BLaER1 (cell line): ENCODE measurements at regions not wholly inside any gene's neighbourhood (a gene's known extent, or its start where the extent isn't known, plus 50 kb on each side); places are given as distances from the start of the nearest gene placed in this dataset.
A peak's percentile ranks its signal among the peaks of the same experiment; 100 is the strongest.

Experiments used
- H3K27ac ChIP-seq: shearing (Covaris generic); formaldehyde crosslinking; 2 replicates; pipeline ENCODE4 v1.8.1; 2022
- H3K27me3 ChIP-seq: shearing (Covaris generic); formaldehyde crosslinking; 2 replicates; pipeline ENCODE4 v1.8.1; 2022
- H3K36me3 ChIP-seq: shearing (Covaris generic); formaldehyde crosslinking; 2 replicates; pipeline ENCODE4 v1.8.1; 2022
- H3K4me1 ChIP-seq: shearing (Covaris generic); formaldehyde crosslinking; 2 replicates; pipeline ENCODE4 v1.8.1; 2022
- H3K4me2 ChIP-seq: shearing (Covaris generic); formaldehyde crosslinking; 2 replicates; pipeline ENCODE4 v1.8.1; 2022
- H3K4me3 ChIP-seq: shearing (Covaris generic); formaldehyde crosslinking; 2 replicates; pipeline ENCODE4 v1.8.1; 2022
- H3K9ac ChIP-seq: shearing (Covaris generic); formaldehyde crosslinking; 2 replicates; pipeline ENCODE4 v1.8.1; 2022
- H3K9me3 ChIP-seq: shearing (Covaris generic); formaldehyde crosslinking; 2 replicates; pipeline ENCODE4 v1.8.1; 2022
- H4K20me1 ChIP-seq: shearing (Covaris generic); formaldehyde crosslinking; 2 replicates; pipeline ENCODE4 v1.8.1; 2022
- Cebpa-rat ChIP-seq: shearing (Covaris generic); IDR thresholded peaks from 2 replicates; pipeline ENCODE4 v1.8.1; 2022

GRCh38 chr22:27431896-27432295, 369.7 kb downstream of the MN1 start:
- no peaks in the 10 kb centered on the region for H3K36me3 ChIP-seq
- H3K4me1 ChIP-seq = peaks cover 6% of the 10 kb centered on the region; the same call in 1 of the 2 replicates
- no peak overlapping the region for H3K4me2 ChIP-seq
- no peaks in the 10 kb centered on the region for H4K20me1 ChIP-seq
- no peak overlapping the region for H3K27ac ChIP-seq
- TF ChIP-seq Cebpa-rat = no peak
- no peaks in the 10 kb centered on the region for H3K27me3 ChIP-seq
- no peak overlapping the region for H3K9ac ChIP-seq
- no peak overlapping the region for H3K4me3 ChIP-seq
- 0 out of 2 replicates have a peak, but pooled peaks cover 5% of the 10 kb centered on the region for H3K9me3 ChIP-seq

- H3K9me3 ChIP-seq = 0 out of 2 replicates have a peak, but pooled peaks cover 5% of the 10 kb centered on the region
- no peaks in the 10 kb centered on the region for H3K36me3 ChIP-seq
- no peak for TF ChIP-seq Cebpa-rat
- peaks cover 8% of the 10 kb centered on the region for H3K4me1 ChIP-seq
- H3K27me3 ChIP-seq = no peaks in the 10 kb centered on the region
- no peak overlapping the region for H3K4me2 ChIP-seq
- no peak overlapping the region for H3K27ac ChIP-seq
- no peak overlapping the region for H3K9ac ChIP-seq
- H3K4me3 ChIP-seq = no peak overlapping the region
- H4K20me1 ChIP-seq = no peaks in the 10 kb centered on the region
Observed at GRCh38 chr22:27433099-27433498, 368.5 kb downstream of the MN1 start.

- Histone ChIP-seq H3K9me3 (0 out of 2 replicates have a peak, but pooled peaks cover 5% of the 10 kb centered on the region), H3K9ac (no peak overlapping the region), H4K20me1 (no peaks in the 10 kb centered on the region), H3K4me2 (no peak overlapping the region), H3K27me3 (no peaks in the 10 kb centered on the region), H3K36me3 (no peaks in the 10 kb centered on the region), H3K4me1 (peaks cover 11% of the 10 kb centered on the region), H3K4me3 (no peak overlapping the region), H3K27ac (no peak overlapping the region)
- no peak for TF ChIP-seq Cebpa-rat
Observed at GRCh38 chr22:27433585-27434190, 367.9 kb downstream of the MN1 start.

- no peak overlapping the region for H3K4me3 ChIP-seq
- no peaks in the 10 kb centered on the region for H4K20me1 ChIP-seq
- TF ChIP-seq Cebpa-rat = no peak
- no peak overlapping the region for H3K4me2 ChIP-seq
- H3K9me3 ChIP-seq = 0 out of 2 replicates have a peak, but pooled peaks cover 5% of the 10 kb centered on the region
- no peaks in the 10 kb centered on the region for H3K36me3 ChIP-seq
- H3K27me3 ChIP-seq = no peaks in the 10 kb centered on the region; the same call in 1 of the 2 replicates
- H3K4me1 ChIP-seq = peaks cover 12% of the 10 kb centered on the region
- no peak overlapping the region for H3K27ac ChIP-seq
- H3K9ac ChIP-seq = no peak overlapping the region
Observed at GRCh38 chr22:27434898-27435297, 366.7 kb downstream of the MN1 start.

- TF ChIP-seq Cebpa-rat = no peak
- H3K27ac ChIP-seq = no peak overlapping the region
- H3K36me3 ChIP-seq = no peaks in the 10 kb centered on the region
- no peaks in the 10 kb centered on the region for H4K20me1 ChIP-seq
- 0 out of 2 replicates have a peak, but pooled peaks cover 5% of the 10 kb centered on the region for H3K9me3 ChIP-seq
- H3K9ac ChIP-seq = no peak overlapping the region
- no peak overlapping the region for H3K4me3 ChIP-seq
- H3K4me2 ChIP-seq = no peak overlapping the region
- no peaks in the 10 kb centered on the region; the same call in 1 of the 2 replicates for H3K27me3 ChIP-seq
- H3K4me1 ChIP-seq = peaks cover 21% of the 10 kb centered on the region
Observed at GRCh38 chr22:27435844-27436576, 365.5 kb downstream of the MN1 start.

- TF ChIP-seq Cebpa-rat = no peak
- Histone ChIP-seq H3K27ac (no peak overlapping the region), H3K9ac (no peak overlapping the region), H3K4me3 (no peak overlapping the region), H3K4me1 (peaks cover 26% of the 10 kb centered on the region), H3K4me2 (no peak overlapping the region), H3K9me3 (0 out of 2 replicates have a peak, but pooled peaks cover 5% of the 10 kb centered on the region), H4K20me1 (no peaks in the 10 kb centered on the region), H3K36me3 (no peaks in the 10 kb centered on the region), H3K27me3 (no peaks in the 10 kb centered on the region; the same call in 1 of the 2 replicates)
Observed at GRCh38 chr22:27436591-27436990, 365.0 kb downstream of the MN1 start.

GRCh38 chr22:27437570-27437969, 364.0 kb downstream of the MN1 start:
- H3K9ac ChIP-seq = no peak overlapping the region
- H3K4me2 ChIP-seq = no peak overlapping the region
- H4K20me1 ChIP-seq = no peaks in the 10 kb centered on the region
- no peak for TF ChIP-seq Cebpa-rat
- H3K9me3 ChIP-seq = no peaks in the 10 kb centered on the region
- no peaks in the 10 kb centered on the region; the same call in 1 of the 2 replicates for H3K27me3 ChIP-seq
- H3K27ac ChIP-seq = no peak overlapping the region
- no peak overlapping the region for H3K4me3 ChIP-seq
- no peaks in the 10 kb centered on the region for H3K36me3 ChIP-seq
- H3K4me1 ChIP-seq = peaks cover 26% of the 10 kb centered on the region

- H3K4me1 ChIP-seq = peaks cover 26% of the 10 kb centered on the region
- H3K36me3 ChIP-seq = no peaks in the 10 kb centered on the region
- H3K27ac ChIP-seq = no peak overlapping the region
- no peak for TF ChIP-seq Cebpa-rat
- no peaks in the 10 kb centered on the region for H4K20me1 ChIP-seq
- no peaks in the 10 kb centered on the region; the same call in 1 of the 2 replicates for H3K27me3 ChIP-seq
- H3K9ac ChIP-seq = no peak overlapping the region
- H3K9me3 ChIP-seq = no peaks in the 10 kb centered on the region
- H3K4me2 ChIP-seq = peak overlapping the region; percentile 60
- H3K4me3 ChIP-seq = no peak overlapping the region
Observed at GRCh38 chr22:27438271-27438980, 363.1 kb downstream of the MN1 start.

GRCh38 chr22:27439131-27439530, 362.4 kb downstream of the MN1 start:
- no peak for TF ChIP-seq Cebpa-rat
- Histone ChIP-seq H3K4me1 (peaks cover 26% of the 10 kb centered on the region), H3K27ac (no peak overlapping the region), H3K36me3 (no peaks in the 10 kb centered on the region), H3K4me2 (peak overlapping the region; percentile 60), H3K4me3 (no peak overlapping the region), H4K20me1 (no peaks in the 10 kb centered on the region), H3K9ac (no peak overlapping the region), H3K9me3 (no peaks in the 10 kb centered on the region), H3K27me3 (no peaks in the 10 kb centered on the region; the same call in 1 of the 2 replicates)
